ENCODE measurements at regions not wholly inside any gene's neighbourhood (a gene's known extent, or its start where the extent isn't known, plus 50 kb on each side); places are given as distances from the start of the nearest gene placed in this dataset.

GRCh38 chr10:21417172-21417712 lies 108.2 kb downstream of the SKIDA1 start:
- TF ChIP-seq YY1 (IDR thresholded peaks at IDR 0.05; ENCODE audit: insufficient read depth, insufficient read length) (no peak), ZNF274 (IDR thresholded peaks at IDR 0.05; ENCODE audit: low read depth, low read length) (no peak), SUZ12 (IDR thresholded peaks at IDR 0.05; ENCODE audit: extremely low read depth, insufficient read depth, insufficient read length) (no peak)

All from NT2/D1 (cell line).